ENCODE measurements at regions not wholly inside any gene's neighbourhood (a gene's known extent, or its start where the extent isn't known, plus 50 kb on each side); places are given as distances from the start of the nearest gene placed in this dataset.

- no peaks in the 10 kb centered on the region; the same call in 1 of the 2 replicates for H3K9me3 ChIP-seq (ENCODE audit: control insufficient read depth, insufficient read depth, low read length)
- H3K27ac ChIP-seq (ENCODE audit: low read depth, low read length) = no peak overlapping the region
- H3K4me3 ChIP-seq (ENCODE audit: low read length) = no peak overlapping the region
- no peaks in the 10 kb centered on the region for H3F3A ChIP-seq (ENCODE audit: control insufficient read depth, insufficient read depth)
- no peaks in the 10 kb centered on the region for H4K20me1 ChIP-seq (ENCODE audit: control insufficient read depth, insufficient read depth, low read depth, low read length)
- H3K4me1 ChIP-seq (ENCODE audit: control insufficient read depth, low read length) = no peaks in the 10 kb centered on the region
- H3K36me3 ChIP-seq (ENCODE audit: control insufficient read depth, low read length) = no peaks in the 10 kb centered on the region
- H3K9me2 ChIP-seq (replicated peaks; ENCODE audit: control insufficient read depth, low read length) = no peaks in the 10 kb centered on the region
- no peaks in the 10 kb centered on the region for H3K79me2 ChIP-seq (ENCODE audit: control insufficient read depth, low read length)
- TF ChIP-seq, protein P1, sequence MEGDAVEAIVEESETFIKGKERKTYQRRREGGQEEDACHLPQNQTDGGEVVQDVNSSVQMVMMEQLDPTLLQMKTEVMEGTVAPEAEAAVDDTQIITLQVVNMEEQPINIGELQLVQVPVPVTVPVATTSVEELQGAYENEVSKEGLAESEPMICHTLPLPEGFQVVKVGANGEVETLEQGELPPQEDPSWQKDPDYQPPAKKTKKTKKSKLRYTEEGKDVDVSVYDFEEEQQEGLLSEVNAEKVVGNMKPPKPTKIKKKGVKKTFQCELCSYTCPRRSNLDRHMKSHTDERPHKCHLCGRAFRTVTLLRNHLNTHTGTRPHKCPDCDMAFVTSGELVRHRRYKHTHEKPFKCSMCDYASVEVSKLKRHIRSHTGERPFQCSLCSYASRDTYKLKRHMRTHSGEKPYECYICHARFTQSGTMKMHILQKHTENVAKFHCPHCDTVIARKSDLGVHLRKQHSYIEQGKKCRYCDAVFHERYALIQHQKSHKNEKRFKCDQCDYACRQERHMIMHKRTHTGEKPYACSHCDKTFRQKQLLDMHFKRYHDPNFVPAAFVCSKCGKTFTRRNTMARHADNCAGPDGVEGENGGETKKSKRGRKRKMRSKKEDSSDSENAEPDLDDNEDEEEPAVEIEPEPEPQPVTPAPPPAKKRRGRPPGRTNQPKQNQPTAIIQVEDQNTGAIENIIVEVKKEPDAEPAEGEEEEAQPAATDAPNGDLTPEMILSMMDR (IDR thresholded peaks at IDR 0.05; ENCODE audit: low read depth, low read length, poor library complexity, severe bottlenecking) = no peak
- TF ChIP-seq EZH2phosphoT487 (IDR thresholded peaks at IDR 0.05; ENCODE audit: borderline replicate concordance, low read length) = no peak
- no peak overlapping the region for H3K4me2 ChIP-seq (ENCODE audit: low read length)
- H3K27me3 ChIP-seq (ENCODE audit: control insufficient read depth, low read length) = no peaks in the 10 kb centered on the region
Measured at GRCh38 chr10:3990307-3990706, 205.3 kb upstream of the KLF6 start.

- Histone ChIP-seq H3K27ac (ENCODE audit: low read depth, low read length) (no peak overlapping the region), H3F3A (ENCODE audit: control insufficient read depth, insufficient read depth) (no peaks in the 10 kb centered on the region), H3K79me2 (ENCODE audit: control insufficient read depth, low read length) (no peaks in the 10 kb centered on the region), H3K4me3 (ENCODE audit: low read length) (no peak overlapping the region), H3K36me3 (ENCODE audit: control insufficient read depth, low read length) (no peaks in the 10 kb centered on the region), H3K9me3 (ENCODE audit: control insufficient read depth, insufficient read depth, low read length) (no peaks in the 10 kb centered on the region; the same call in 1 of the 2 replicates), H3K4me2 (ENCODE audit: low read length) (no peak overlapping the region), H3K4me1 (ENCODE audit: control insufficient read depth, low read length) (no peaks in the 10 kb centered on the region), H4K20me1 (ENCODE audit: control insufficient read depth, insufficient read depth, low read depth, low read length) (no peaks in the 10 kb centered on the region), H3K9me2 (replicated peaks; ENCODE audit: control insufficient read depth, low read length) (no peaks in the 10 kb centered on the region), H3K27me3 (ENCODE audit: control insufficient read depth, low read length) (no peaks in the 10 kb centered on the region)
- TF ChIP-seq, protein P1 (IDR thresholded peaks at IDR 0.05; ENCODE audit: low read depth, low read length, poor library complexity, severe bottlenecking) = no peak
- TF ChIP-seq EZH2phosphoT487 (IDR thresholded peaks at IDR 0.05; ENCODE audit: borderline replicate concordance, low read length) = no peak
Measured at GRCh38 chr10:3987143-3987974, 202.3 kb upstream of the KLF6 start.

GRCh38 chr10:3986493-3987142, 201.6 kb upstream of the KLF6 start:
- Histone ChIP-seq H3K4me3 (ENCODE audit: low read length) (no peak overlapping the region), H3K27me3 (ENCODE audit: control insufficient read depth, low read length) (no peaks in the 10 kb centered on the region), H3K4me1 (ENCODE audit: control insufficient read depth, low read length) (no peaks in the 10 kb centered on the region), H3K79me2 (ENCODE audit: control insufficient read depth, low read length) (no peaks in the 10 kb centered on the region), H3K9me2 (replicated peaks; ENCODE audit: control insufficient read depth, low read length) (no peaks in the 10 kb centered on the region), H3K9me3 (ENCODE audit: control insufficient read depth, insufficient read depth, low read length) (no peaks in the 10 kb centered on the region; the same call in 1 of the 2 replicates), H3F3A (ENCODE audit: control insufficient read depth, insufficient read depth) (no peaks in the 10 kb centered on the region), H3K36me3 (ENCODE audit: control insufficient read depth, low read length) (no peaks in the 10 kb centered on the region), H4K20me1 (ENCODE audit: control insufficient read depth, insufficient read depth, low read depth, low read length) (no peaks in the 10 kb centered on the region), H3K4me2 (ENCODE audit: low read length) (no peak overlapping the region), H3K27ac (ENCODE audit: low read depth, low read length) (no peak overlapping the region)
- no peak for TF ChIP-seq EZH2phosphoT487 (IDR thresholded peaks at IDR 0.05; ENCODE audit: borderline replicate concordance, low read length)
- TF ChIP-seq, protein P1 (IDR thresholded peaks at IDR 0.05; ENCODE audit: low read depth, low read length, poor library complexity, severe bottlenecking) = no peak
